SK-N-SH (cell line): ENCODE measurements at regions not wholly inside any gene's neighbourhood (a gene's known extent, or its start where the extent isn't known, plus 50 kb on each side); places are given as distances from the start of the nearest gene placed in this dataset.

Experiments
- CTCF ChIA-PET: fragments of 300-600, 350-600 bp; formaldehyde crosslinking; extraction: SDS; loops from one replicate; lab custom pipeline; 2021; lab: Yijun Ruan, JAX
- POLR2A ChIA-PET: fragments of 350-600 bp; sonication (Branson Sonifier 250); formaldehyde crosslinking; extraction: SDS; loops from one replicate; lab custom pipeline; 2020; ENCODE audit warnings: antibody characterized with exemption, inconsistent platforms; lab: Yijun Ruan, JAX
- DNase-seq: peaks from one replicate; pipeline ENCODE4 v3.0.0; 2012
- H2AFZ ChIP-seq: fragments of 200-600 bp; sonication (generic); 2 replicates; pipeline ENCODE4 v1.8.1; 2016; ENCODE audit warnings: antibody characterized with exemption, mild to moderate bottlenecking, low read depth
- H3F3A ChIP-seq: fragments of 200-600 bp; sonication (generic); replicated peaks from 2 replicates; pipeline ENCODE3; 2016; ENCODE audit warnings: antibody characterized with exemption, mild to moderate bottlenecking; ENCODE audit not compliant: insufficient read depth
- H3K27ac ChIP-seq, 2 experiments: fragments of 200-500 bp in 1 of 2; fragments of 200-600 bp in 1 of 2; sonication (Bioruptor generic) in 1 of 2; sonication (generic), shearing (Covaris generic) in 1 of 2; 2 replicates each; pipeline versions ENCODE4 v1.5.1 to v1.6.1; 2014 to 2016; ENCODE audit warnings: low read depth in 2 of 2, inconsistent platforms in 1 of 2, low read length in 1 of 2, mild to moderate bottlenecking in 1 of 2, mixed read lengths in 1 of 2
- H3K27me3 ChIP-seq: fragments of 200-600 bp; sonication (generic), shearing (Covaris generic); 2 replicates; pipeline ENCODE4 v1.6.1; 2016; ENCODE audit warnings: mixed run types; ENCODE audit not compliant: insufficient read depth
- H3K36me3 ChIP-seq, 2 experiments: fragments of 200-500 bp in 1 of 2; fragments of 200-600 bp in 1 of 2; sonication (Bioruptor generic) in 1 of 2; sonication (generic) in 1 of 2; replicated peaks in 1 of 2; 2 replicates each; pipeline versions ENCODE3 to v1.5.1; 2014 to 2016; ENCODE audit warnings: low read length in 1 of 2, mild to moderate bottlenecking in 1 of 2; ENCODE audit not compliant: insufficient read depth in 2 of 2, control insufficient read depth in 1 of 2
- H3K4me1 ChIP-seq, 2 experiments: fragments of 200-500 bp in 1 of 2; fragments of 200-600 bp in 1 of 2; sonication (Bioruptor generic) in 1 of 2; sonication (generic), shearing (Covaris generic) in 1 of 2; 2 replicates each; pipeline versions ENCODE4 v1.5.1 to v1.6.1; 2014 to 2016; ENCODE audit warnings: low read depth in 1 of 2, low read length in 1 of 2, mixed run types in 1 of 2; ENCODE audit not compliant: insufficient read depth in 2 of 2, control insufficient read depth in 1 of 2
- H3K4me2 ChIP-seq: fragments of 200-600 bp; sonication (generic), shearing (Covaris generic); 2 replicates; pipeline ENCODE4 v1.6.1; 2017; ENCODE audit warnings: mixed run types
- H3K4me3 ChIP-seq, 2 experiments: fragments of 200-500 bp in 1 of 2; fragments of 200-600 bp in 1 of 2; sonication (Bioruptor generic) in 1 of 2; sonication (generic), shearing (Covaris generic) in 1 of 2; 2 replicates each; pipeline versions ENCODE4 v1.5.1 to v1.8.1; 2014 to 2016; ENCODE audit warnings: low read depth in 2 of 2, inconsistent platforms in 1 of 2, low read length in 1 of 2, mild to moderate bottlenecking in 1 of 2, mixed read lengths in 1 of 2, moderate library complexity in 1 of 2
- H3K79me2 ChIP-seq: fragments of 200-600 bp; sonication (generic); 2 replicates; pipeline ENCODE4 v1.8.1; 2017; ENCODE audit warnings: mild to moderate bottlenecking; ENCODE audit not compliant: insufficient read depth
- H3K9ac ChIP-seq: fragments of 200-600 bp; sonication (generic); 2 replicates; pipeline ENCODE4 v1.6.1; 2017; ENCODE audit warnings: mixed run types
- H3K9me2 ChIP-seq: fragments of 200-600 bp; sonication (generic); 2 replicates; pipeline ENCODE4 v1.6.1; 2017; ENCODE audit warnings: mixed run types
- H3K9me3 ChIP-seq: fragments of 200-600 bp; sonication (generic); 2 replicates; pipeline ENCODE4 v1.6.1; 2017; ENCODE audit warnings: mixed run types, mild to moderate bottlenecking, moderate library complexity
- H4K20me1 ChIP-seq: fragments of 200-600 bp; sonication (generic); 2 replicates; pipeline ENCODE4 v1.6.1; 2017; ENCODE audit warnings: mild to moderate bottlenecking, mixed run types; ENCODE audit not compliant: insufficient read depth
- CHD2 ChIP-seq: fragments of 150-350 bp; IDR thresholded peaks from 2 replicates; pipeline ENCODE4 v1.6.1; 2018; ENCODE audit warnings: low read length; ENCODE audit not compliant: partially characterized antibody
- ELF1 ChIP-seq: IDR thresholded peaks from 2 replicates; pipeline ENCODE4 v1.4.0; 2012
- EP300 ChIP-seq, 2 experiments: IDR thresholded peaks; 2 replicates each; pipeline versions ENCODE4 v1.4.0 to v1.6.1; 2012; ENCODE audit warnings: borderline replicate concordance in 1 of 2, low read depth in 1 of 2, low read length in 1 of 2
- EZH2phosphoT487 ChIP-seq: fragments of 200-600 bp; sonication (generic); IDR thresholded peaks from 2 replicates; pipeline ENCODE4 v1.6.1; 2017; ENCODE audit warnings: low read depth, mixed run types, mild to moderate bottlenecking, antibody characterized with exemption, moderate library complexity, borderline replicate concordance
- FOXJ3 ChIP-seq: sonication (generic); formaldehyde crosslinking; IDR thresholded peaks from 2 replicates; pipeline ENCODE4 v1.5.1; 2020; ENCODE audit warnings: mild to moderate bottlenecking, missing genetic modification reagents
- FOXM1 ChIP-seq: IDR thresholded peaks from 2 replicates; pipeline ENCODE4 v1.4.0; 2012; ENCODE audit warnings: low read depth, mild to moderate bottlenecking
- GABPA ChIP-seq: IDR thresholded peaks from 2 replicates; pipeline ENCODE4 v1.4.0; 2012; ENCODE audit warnings: low read depth, mild to moderate bottlenecking
- GATA2 ChIP-seq: sonication (generic); formaldehyde crosslinking; IDR thresholded peaks from 2 replicates; pipeline ENCODE4 v1.5.0; 2020; ENCODE audit warnings: mild to moderate bottlenecking, missing genetic modification reagents
- JUND ChIP-seq: IDR thresholded peaks from 2 replicates; pipeline ENCODE4 v1.4.0; 2012
- MXI1 ChIP-seq: IDR thresholded peaks from 2 replicates; pipeline ENCODE4 v1.6.1; 2012; ENCODE audit warnings: mild to moderate bottlenecking, low read depth, low read length, improper control_type of control experiment
- NRF1 ChIP-seq: IDR thresholded peaks from 2 replicates; pipeline ENCODE4 v1.6.1; 2012; ENCODE audit warnings: low read depth, mild to moderate bottlenecking, low read length
- POLR2AphosphoS5 ChIP-seq: IDR thresholded peaks from 2 replicates; pipeline ENCODE4 v1.6.1; 2012; ENCODE audit warnings: low read depth, low read length
- RAD21 ChIP-seq: IDR thresholded peaks from 2 replicates; pipeline ENCODE4 v1.6.1; 2012; ENCODE audit warnings: mild to moderate bottlenecking, low read length
- RFX5 ChIP-seq: IDR thresholded peaks from 2 replicates; pipeline ENCODE4 v1.6.1; 2012; ENCODE audit warnings: mild to moderate bottlenecking, improper control_type of control experiment, low read length
- RXRA ChIP-seq: IDR thresholded peaks from 2 replicates; pipeline ENCODE4 v1.4.0; 2012; ENCODE audit warnings: low read depth, mild to moderate bottlenecking, borderline replicate concordance
- SIN3A ChIP-seq: IDR thresholded peaks from 2 replicates; pipeline ENCODE4 v1.6.1; 2012; ENCODE audit warnings: low read depth, mild to moderate bottlenecking, low read length, moderate library complexity, borderline replicate concordance
- SMC3 ChIP-seq: IDR thresholded peaks from 2 replicates; pipeline ENCODE4 v1.6.1; 2012; ENCODE audit warnings: low read depth, low read length, improper control_type of control experiment
- TAF1 ChIP-seq: IDR thresholded peaks from 2 replicates; pipeline ENCODE4 v1.6.1; 2012; ENCODE audit warnings: low read depth, mild to moderate bottlenecking, low read length, moderate library complexity, borderline replicate concordance
- YY1 ChIP-seq: IDR thresholded peaks from 2 replicates; pipeline ENCODE4 v1.4.0; 2012; ENCODE audit warnings: low read depth, mild to moderate bottlenecking
- WGBS: methylation state at CpG from one replicate; pipeline ENCODE4 v1.1.6; 2017; ENCODE audit warnings: low lambda C conversion rate; 5-methylcytosine and 5-hydroxymethylcytosine counted together
- TF ChIP-seq, protein P1 (sequence below): IDR thresholded peaks from 2 replicates; pipeline ENCODE4 v1.4.0; 2012; ENCODE audit warnings: low read depth, borderline replicate concordance
- TF ChIP-seq, protein P2 (sequence below): fragments of 150-350 bp; IDR thresholded peaks from 2 replicates; pipeline ENCODE4 v1.6.1; 2016; ENCODE audit warnings: mild to moderate bottlenecking, low read depth, low read length
- TF ChIP-seq, protein P3 (sequence below): fragments of 150-350 bp; IDR thresholded peaks from 2 replicates; pipeline ENCODE4 v1.6.1; 2017; ENCODE audit warnings: antibody characterized with exemption, low read length, low read depth, borderline replicate concordance
- TF ChIP-seq, protein P4 (sequence below): IDR thresholded peaks from 2 replicates; pipeline ENCODE4 v1.4.0; 2012; ENCODE audit warnings: low read depth

DNA sequence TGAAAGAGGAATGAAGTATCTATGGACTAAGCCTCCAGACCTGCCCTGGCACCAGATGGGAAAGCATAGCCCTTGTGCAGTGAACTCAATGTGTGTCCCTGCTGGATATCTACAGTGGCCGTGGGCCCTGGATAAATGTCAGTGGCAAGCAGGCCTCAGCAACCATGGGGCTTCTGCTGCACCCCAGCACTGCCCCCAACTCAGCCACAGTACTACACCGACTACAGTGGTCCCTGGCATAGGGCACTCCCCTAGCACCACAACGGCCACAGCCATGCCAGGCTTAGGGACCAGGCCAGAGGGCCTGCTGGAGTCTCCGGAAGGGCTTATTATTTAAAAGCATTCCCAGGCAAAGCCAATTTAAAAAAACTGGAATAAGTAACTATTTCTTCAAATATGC is 459.1 kb downstream of the SH2D1A start:
- no peaks in the 10 kb centered on the region for H3K36me3 ChIP-seq
- H3K27me3 ChIP-seq: no peaks in the 10 kb centered on the region
- WGBS: 10% methylated on average over 4 of the region's 4 CpGs
- H3K4me1 ChIP-seq: no peaks in the 10 kb centered on the region
- DNase-seq: no peak
- no peak overlapping the region for H3K9ac ChIP-seq
- ChIA-PET POLR2A (no interaction called here), CTCF (no interaction called here)
- no peaks in the 10 kb centered on the region for H3K79me2 ChIP-seq
- H2AFZ ChIP-seq: no peak overlapping the region
- no peak for TF ChIP-seq EZH2phosphoT487
- no peak for TF ChIP-seq GABPA
- TF ChIP-seq YY1: no peak
- TF ChIP-seq JUND: no peak
- TF ChIP-seq ELF1: no peak
- TF ChIP-seq, protein P1, sequence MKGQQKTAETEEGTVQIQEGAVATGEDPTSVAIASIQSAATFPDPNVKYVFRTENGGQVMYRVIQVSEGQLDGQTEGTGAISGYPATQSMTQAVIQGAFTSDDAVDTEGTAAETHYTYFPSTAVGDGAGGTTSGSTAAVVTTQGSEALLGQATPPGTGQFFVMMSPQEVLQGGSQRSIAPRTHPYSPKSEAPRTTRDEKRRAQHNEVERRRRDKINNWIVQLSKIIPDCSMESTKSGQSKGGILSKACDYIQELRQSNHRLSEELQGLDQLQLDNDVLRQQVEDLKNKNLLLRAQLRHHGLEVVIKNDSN: no peak
- TF ChIP-seq GATA2: no peak
- no peak for TF ChIP-seq POLR2AphosphoS5
- no peak for TF ChIP-seq RAD21
- TF ChIP-seq RFX5: no peak
- TF ChIP-seq, protein P2, sequence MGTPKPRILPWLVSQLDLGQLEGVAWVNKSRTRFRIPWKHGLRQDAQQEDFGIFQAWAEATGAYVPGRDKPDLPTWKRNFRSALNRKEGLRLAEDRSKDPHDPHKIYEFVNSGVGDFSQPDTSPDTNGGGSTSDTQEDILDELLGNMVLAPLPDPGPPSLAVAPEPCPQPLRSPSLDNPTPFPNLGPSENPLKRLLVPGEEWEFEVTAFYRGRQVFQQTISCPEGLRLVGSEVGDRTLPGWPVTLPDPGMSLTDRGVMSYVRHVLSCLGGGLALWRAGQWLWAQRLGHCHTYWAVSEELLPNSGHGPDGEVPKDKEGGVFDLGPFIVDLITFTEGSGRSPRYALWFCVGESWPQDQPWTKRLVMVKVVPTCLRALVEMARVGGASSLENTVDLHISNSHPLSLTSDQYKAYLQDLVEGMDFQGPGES: no peak
- TF ChIP-seq, protein P3, sequence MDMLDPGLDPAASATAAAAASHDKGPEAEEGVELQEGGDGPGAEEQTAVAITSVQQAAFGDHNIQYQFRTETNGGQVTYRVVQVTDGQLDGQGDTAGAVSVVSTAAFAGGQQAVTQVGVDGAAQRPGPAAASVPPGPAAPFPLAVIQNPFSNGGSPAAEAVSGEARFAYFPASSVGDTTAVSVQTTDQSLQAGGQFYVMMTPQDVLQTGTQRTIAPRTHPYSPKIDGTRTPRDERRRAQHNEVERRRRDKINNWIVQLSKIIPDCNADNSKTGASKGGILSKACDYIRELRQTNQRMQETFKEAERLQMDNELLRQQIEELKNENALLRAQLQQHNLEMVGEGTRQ: no peak
- TF ChIP-seq FOXM1: no peak
- TF ChIP-seq CHD2: no peak
- TF ChIP-seq MXI1: no peak
- TF ChIP-seq, protein P4, sequence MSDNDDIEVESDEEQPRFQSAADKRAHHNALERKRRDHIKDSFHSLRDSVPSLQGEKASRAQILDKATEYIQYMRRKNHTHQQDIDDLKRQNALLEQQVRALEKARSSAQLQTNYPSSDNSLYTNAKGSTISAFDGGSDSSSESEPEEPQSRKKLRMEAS: no peak
- no peak for TF ChIP-seq SMC3
- TF ChIP-seq, all 33 proteins: peak for 0
- Histone ChIP-seq H3K4me2 (no peak overlapping the region), H3F3A (no peaks in the 10 kb centered on the region), H3K9me3 (no peaks in the 10 kb centered on the region), H3K9me2 (no peaks in the 10 kb centered on the region), H3K4me3 (no peak overlapping the region), H3K27ac (no peak overlapping the region), H4K20me1 (no peaks in the 10 kb centered on the region)

DNA sequence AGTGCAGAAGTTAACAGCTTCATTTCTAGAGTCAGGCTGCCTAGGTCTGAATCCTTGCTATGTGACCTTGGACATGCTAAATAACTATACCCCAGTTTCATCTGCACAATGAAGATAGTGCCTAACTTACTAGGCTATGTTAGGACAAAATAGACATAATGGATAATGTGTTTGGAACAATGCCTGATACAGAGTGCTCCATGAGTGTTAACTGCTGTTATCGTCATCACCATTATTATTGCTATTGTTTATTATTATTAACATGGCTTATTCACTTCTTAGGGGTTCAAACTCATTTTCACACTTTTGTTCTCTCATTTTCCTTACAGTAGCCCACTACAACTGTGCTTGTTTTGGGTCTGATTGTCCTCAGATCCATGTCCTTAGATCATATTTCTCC is 467.7 kb downstream of the SH2D1A start:
- Histone ChIP-seq H2AFZ (no peak overlapping the region), H3K9ac (no peak overlapping the region), H3K79me2 (no peaks in the 10 kb centered on the region), H3F3A (peaks cover 3% of the 10 kb centered on the region), H3K27me3 (no peaks in the 10 kb centered on the region), H3K9me3 (no peaks in the 10 kb centered on the region), H3K9me2 (no peaks in the 10 kb centered on the region), H3K27ac (no peak overlapping the region), H3K4me1 (no peaks in the 10 kb centered on the region), H4K20me1 (no peaks in the 10 kb centered on the region), H3K4me3 (no peak overlapping the region), H3K36me3 (no peaks in the 10 kb centered on the region), H3K4me2 (no peak overlapping the region)
- ChIA-PET CTCF (no interaction called here), POLR2A (no interaction called here)
- no peak for DNase-seq
- 9% methylated on average over 1 of the region's 1 CpG for WGBS
- TF ChIP-seq RXRA: no peak
- TF ChIP-seq, protein P2: no peak
- TF ChIP-seq FOXJ3 (CRISPR knock-in tag): no peak
- TF ChIP-seq NRF1: no peak
- no peak for TF ChIP-seq GABPA
- TF ChIP-seq, protein P4: no peak
- no peak for TF ChIP-seq RAD21
- no peak for TF ChIP-seq CHD2
- no peak for TF ChIP-seq JUND
- TF ChIP-seq SIN3A: no peak
- TF ChIP-seq, protein P1: no peak
- no peak for TF ChIP-seq TAF1
- TF ChIP-seq YY1: no peak
- TF ChIP-seq EP300 (IDR thresholded peaks at IDR 0.05; ENCODE audit: borderline replicate concordance in 1 of 2, low read depth in 1 of 2, low read length in 1 of 2): no peak
